ENCODE measurements at regions not wholly inside any gene's neighbourhood (a gene's known extent, or its start where the extent isn't known, plus 50 kb on each side); places are given as distances from the start of the nearest gene placed in this dataset.

DNA sequence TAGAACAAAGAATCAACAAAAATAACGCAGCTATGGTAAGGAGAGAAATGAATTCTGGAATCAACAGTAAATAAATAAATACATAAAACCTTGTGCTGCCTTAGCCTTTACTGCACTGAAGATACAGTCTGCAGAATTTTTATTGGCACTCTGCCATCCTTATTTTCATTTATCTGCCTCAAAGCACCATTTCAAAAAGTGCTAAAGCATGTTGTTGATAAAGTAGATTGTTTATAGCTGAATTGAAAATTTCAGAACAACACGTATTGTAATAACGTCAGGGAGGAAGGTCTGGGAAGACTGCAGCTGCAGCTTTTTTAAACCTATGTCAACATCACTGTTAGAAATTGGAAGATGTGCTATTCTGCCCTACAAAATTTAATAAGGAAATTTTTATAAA lies 787.2 kb downstream of the PLCL1 start:
- H3K27ac ChIP-seq (ENCODE audit: extremely low read depth, low read depth, low read length) = no peak overlapping the region
- no peaks in the 10 kb centered on the region for H3K9me1 ChIP-seq (ENCODE audit: control insufficient read depth, insufficient read depth, low read length)
- no peak overlapping the region for H3K4me2 ChIP-seq (ENCODE audit: insufficient read depth, low read length)
- TF ChIP-seq ZMIZ1 (IDR thresholded peaks at IDR 0.05; ENCODE audit: low read depth in 2 of 2, low read length in 2 of 2) = no peak
- H3K27me3 ChIP-seq (ENCODE audit: control insufficient read depth in 2 of 2, insufficient read depth in 2 of 2, low read length in 2 of 2) = no peaks in the 10 kb centered on the region
- ChIA-PET POLR2A (no interaction called here), CTCF (ENCODE audit: low intra/inter-chr PET ratio) (no interaction called here)
- no peak overlapping the region for H3K4me3 ChIP-seq
- no peak overlapping the region for H2AFZ ChIP-seq (ENCODE audit: low read depth, low read length)
- no peaks in the 10 kb centered on the region for H3K4me1 ChIP-seq (replicated peaks in 1 of 2; ENCODE audit: control insufficient read depth in 2 of 2, insufficient read depth in 2 of 2, low read length in 2 of 2)
- in situ Hi-C loops (cut with MboI) = no loop called here
- ATAC-seq (no peak), FAIRE-seq (no peak), DNase-seq (ENCODE audit: extremely low read depth in 1 of 4, low spot score in 3 of 4) (no peak)
- intact Hi-C loops (cut with micrococcal nuclease) = no loop called here
- no peaks in the 10 kb centered on the region for H3K9me3 ChIP-seq (replicated peaks; ENCODE audit: control insufficient read depth, insufficient read depth, low read depth, low read length)
- H4K20me1 ChIP-seq (replicated peaks; ENCODE audit: control insufficient read depth, insufficient read depth, low read length) = no peaks in the 10 kb centered on the region
- H3K36me3 ChIP-seq (ENCODE audit: control insufficient read depth, insufficient read depth, low read length) = no peaks in the 10 kb centered on the region
- no TSS peak for BruUV-seq (replicated peaks)
- H3K9ac ChIP-seq (ENCODE audit: insufficient read depth in 1 of 2, low read depth in 2 of 2, low read length in 2 of 2) = no peak overlapping the region
- WGBS (ENCODE audit: insufficient coverage, low coverage, missing lambda C conversion rate) = 0% methylated on average over 3 of the region's 3 CpGs
- no peaks in the 10 kb centered on the region for H3K79me2 ChIP-seq (ENCODE audit: control insufficient read depth, insufficient read depth, low read length)

GRCh38 chr2:198587741-198588140 lies 783.3 kb downstream of the PLCL1 start:
- no peak for ATAC-seq
- Histone ChIP-seq H2AFZ (ENCODE audit: low read depth, low read length) (no peak overlapping the region), H3K4me2 (ENCODE audit: insufficient read depth, low read length) (no peak overlapping the region), H3K9me3 (replicated peaks; ENCODE audit: control insufficient read depth, insufficient read depth, low read depth, low read length) (no peaks in the 10 kb centered on the region), H3K36me3 (ENCODE audit: control insufficient read depth, insufficient read depth, low read length) (no peaks in the 10 kb centered on the region), H3K4me3 (no peak overlapping the region), H3K27ac (ENCODE audit: extremely low read depth, low read depth, low read length) (no peak overlapping the region), H3K79me2 (ENCODE audit: control insufficient read depth, insufficient read depth, low read length) (no peaks in the 10 kb centered on the region), H3K9ac (ENCODE audit: insufficient read depth in 1 of 2, low read depth in 2 of 2, low read length in 2 of 2) (no peak overlapping the region), H4K20me1 (replicated peaks; ENCODE audit: control insufficient read depth, insufficient read depth, low read length) (no peaks in the 10 kb centered on the region), H3K4me1 (replicated peaks in 1 of 2; ENCODE audit: control insufficient read depth in 2 of 2, insufficient read depth in 2 of 2, low read length in 2 of 2) (no peaks in the 10 kb centered on the region), H3K9me1 (ENCODE audit: control insufficient read depth, insufficient read depth, low read length) (no peaks in the 10 kb centered on the region), H3K27me3 (ENCODE audit: control insufficient read depth in 2 of 2, insufficient read depth in 2 of 2, low read length in 2 of 2) (no peaks in the 10 kb centered on the region)
- in situ Hi-C loops (cut with MboI) = no loop called here
- ChIA-PET POLR2A (interaction anchor here (0.6 kb wide), 1 partner anchor 18 kb away, joined by 3 read pairs; no protein-coding TSS in a partner anchor), CTCF (ENCODE audit: low intra/inter-chr PET ratio) (no interaction called here)
- no peak for FAIRE-seq
- DNase-seq (ENCODE audit: extremely low read depth in 1 of 4, low spot score in 3 of 4) = no peak
- TF ChIP-seq TBP (optimal IDR thresholded peaks at IDR 0.05; ENCODE audit: low read depth, low read length) (no peak), TCFL5 (CRISPR knock-in tag; conservative IDR thresholded peaks at IDR 0.05) (no peak), EGR1 (conservative IDR thresholded peaks at IDR 0.05) (no peak), FOSL1 (tag; conservative IDR thresholded peaks at IDR 0.05) (no peak), SNIP1 (IDR thresholded peaks at IDR 0.05; ENCODE audit: low read depth) (no peak), MCM2 (IDR thresholded peaks at IDR 0.05; ENCODE audit: low read depth) (no peak), ARID1B (IDR thresholded peaks at IDR 0.05) (no peak), ZSCAN29 (IDR thresholded peaks at IDR 0.05) (no peak), MTA3 (IDR thresholded peaks at IDR 0.05; ENCODE audit: borderline replicate concordance) (no peak), ZNF589 (CRISPR knock-in tag; IDR thresholded peaks at IDR 0.05; ENCODE audit: low read depth) (no peak), PHTF2 (CRISPR knock-in tag; IDR thresholded peaks at IDR 0.05) (no peak)
- intact Hi-C loops (cut with micrococcal nuclease) = no loop called here
- no TSS peak for BruUV-seq (replicated peaks)
- 0% methylated on average over 7 of the region's 7 CpGs for WGBS (ENCODE audit: insufficient coverage, low coverage, missing lambda C conversion rate)
